Cardiac muscle cell (in vitro differentiated cells and primary cell): ENCODE measurements at regions not wholly inside any gene's neighbourhood (a gene's known extent, or its start where the extent isn't known, plus 50 kb on each side); places are given as distances from the start of the nearest gene placed in this dataset.
A peak's percentile ranks its signal among the peaks of the same experiment; 100 is the strongest.
"Not testable (repeated sequence)": the region's sequence is repeated elsewhere in the genome, so short reads cannot be mapped to it uniquely, and the experiment has no call there.

Experiments used
- DNase-seq, 2 donors: peaks; one replicate each; pipeline versions ENCODE4 v3.0.0 to v3.0.0-alpha.2; 2010 to 2017; ENCODE audit warnings: low read depth in 1 of 2, low spot score in 1 of 2
- H3K27ac ChIP-seq: fragments of 200-600 bp; sonication (generic); 2 replicates; pipeline ENCODE4 v1.5.1; 2016
- H3K27me3 ChIP-seq: fragments of 200-600 bp; sonication (generic); 2 replicates; pipeline ENCODE4 v1.6.0; 2016; ENCODE audit warnings: control low read depth
- H3K36me3 ChIP-seq: fragments of 200-600 bp; sonication (generic); 2 replicates; pipeline ENCODE4 v1.5.1; 2016; ENCODE audit warnings: control low read depth
- H3K4me1 ChIP-seq: fragments of 200-600 bp; sonication (generic); 2 replicates; pipeline ENCODE4 v1.8.1; 2017; ENCODE audit warnings: low read depth, mild to moderate bottlenecking, mixed run types
- H3K4me3 ChIP-seq: fragments of 200-600 bp; sonication (generic); 2 replicates; pipeline ENCODE4 v1.5.1; 2016; ENCODE audit warnings: mild to moderate bottlenecking
- H3K9me3 ChIP-seq: fragments of 200-600 bp; sonication (generic); 2 replicates; pipeline ENCODE4 v1.5.1; 2017; ENCODE audit warnings: low read depth, mild to moderate bottlenecking, control low read depth
- TF ChIP-seq, protein P1 (sequence below): IDR thresholded peaks from 2 replicates; pipeline ENCODE4 v1.5.1; 2012; ENCODE audit warnings: low read depth, mild to moderate bottlenecking, low read length

DNA sequence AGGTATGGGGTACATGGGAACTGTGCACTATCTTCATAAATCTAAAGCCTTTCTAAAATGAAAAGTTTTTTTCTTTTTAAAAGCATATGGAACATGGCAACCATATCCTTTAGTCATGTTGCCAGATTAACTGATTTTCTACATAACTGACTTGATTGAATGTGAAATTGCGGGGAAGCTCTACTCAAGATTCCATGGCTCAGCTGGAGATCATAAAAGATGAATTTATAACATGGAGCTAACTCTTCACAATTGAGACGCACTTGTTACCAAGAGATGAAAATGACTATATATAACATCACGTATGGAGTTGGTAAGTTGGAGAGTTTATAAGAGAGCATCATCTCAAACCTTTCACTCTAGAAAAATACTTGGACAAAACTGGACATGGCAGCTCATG, 190.2 kb upstream of the MYO3A start:
- H3K36me3 ChIP-seq, result no peaks in the 10 kb centered on the region
- H3K9me3 ChIP-seq, result no peaks in the 10 kb centered on the region
- TF ChIP-seq, protein P1, sequence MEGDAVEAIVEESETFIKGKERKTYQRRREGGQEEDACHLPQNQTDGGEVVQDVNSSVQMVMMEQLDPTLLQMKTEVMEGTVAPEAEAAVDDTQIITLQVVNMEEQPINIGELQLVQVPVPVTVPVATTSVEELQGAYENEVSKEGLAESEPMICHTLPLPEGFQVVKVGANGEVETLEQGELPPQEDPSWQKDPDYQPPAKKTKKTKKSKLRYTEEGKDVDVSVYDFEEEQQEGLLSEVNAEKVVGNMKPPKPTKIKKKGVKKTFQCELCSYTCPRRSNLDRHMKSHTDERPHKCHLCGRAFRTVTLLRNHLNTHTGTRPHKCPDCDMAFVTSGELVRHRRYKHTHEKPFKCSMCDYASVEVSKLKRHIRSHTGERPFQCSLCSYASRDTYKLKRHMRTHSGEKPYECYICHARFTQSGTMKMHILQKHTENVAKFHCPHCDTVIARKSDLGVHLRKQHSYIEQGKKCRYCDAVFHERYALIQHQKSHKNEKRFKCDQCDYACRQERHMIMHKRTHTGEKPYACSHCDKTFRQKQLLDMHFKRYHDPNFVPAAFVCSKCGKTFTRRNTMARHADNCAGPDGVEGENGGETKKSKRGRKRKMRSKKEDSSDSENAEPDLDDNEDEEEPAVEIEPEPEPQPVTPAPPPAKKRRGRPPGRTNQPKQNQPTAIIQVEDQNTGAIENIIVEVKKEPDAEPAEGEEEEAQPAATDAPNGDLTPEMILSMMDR, result no peak
- no peak overlapping the region for H3K4me3 ChIP-seq
- no peaks in the 10 kb centered on the region for H3K4me1 ChIP-seq
- no peak overlapping the region for H3K27ac ChIP-seq
- no peaks in the 10 kb centered on the region for H3K27me3 ChIP-seq
- DNase-seq, result no peak

DNA sequence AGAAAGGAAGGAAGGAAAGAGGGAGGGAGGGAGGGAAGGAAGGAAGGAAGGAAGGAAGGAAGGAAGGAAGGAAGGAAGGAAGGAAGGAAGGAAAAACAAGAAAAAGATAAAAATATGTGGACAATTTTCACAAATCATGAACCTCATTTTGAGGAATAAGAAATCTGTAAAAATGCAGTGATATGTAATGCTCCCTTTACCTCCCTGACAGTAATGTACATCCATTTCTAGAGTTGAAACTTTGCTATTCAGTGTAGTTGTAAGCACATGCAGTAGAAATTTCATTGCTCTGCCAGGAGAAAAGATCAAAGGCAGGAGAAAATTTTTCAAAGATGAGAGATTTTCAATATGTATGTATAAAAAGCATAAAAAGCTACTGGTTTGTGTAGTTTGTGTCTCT, 189.5 kb upstream of the MYO3A start:
- TF ChIP-seq, protein P1, result no peak
- Histone ChIP-seq H3K4me1 (no peaks in the 10 kb centered on the region), H3K4me3 (no peak overlapping the region), H3K9me3 (no peaks in the 10 kb centered on the region), H3K27me3 (no peaks in the 10 kb centered on the region), H3K27ac (no peak overlapping the region), H3K36me3 (no peaks in the 10 kb centered on the region)
- DNase-seq, result no peak

DNA sequence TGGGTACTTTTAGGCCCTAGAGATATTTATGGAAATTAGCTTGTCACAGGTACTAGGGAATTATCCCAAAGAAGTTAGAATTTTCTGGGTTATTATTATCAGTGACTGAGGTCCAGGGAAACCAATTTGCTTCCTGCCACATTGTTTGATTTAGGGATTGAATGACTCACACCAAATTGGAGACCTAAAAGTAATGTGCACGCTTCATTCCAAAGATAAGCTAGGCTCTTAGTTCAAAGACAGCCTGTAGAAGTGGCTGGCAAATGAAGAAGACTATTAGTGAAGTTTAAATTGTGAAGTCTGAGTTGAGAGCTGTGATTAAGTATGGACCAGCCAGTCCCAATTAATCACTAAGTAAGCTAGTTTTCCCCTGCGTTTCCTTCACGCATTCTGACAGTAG, 188.1 kb upstream of the MYO3A start:
- no peaks in the 10 kb centered on the region for H3K4me1 ChIP-seq
- H3K27ac ChIP-seq, result no peak overlapping the region
- H3K9me3 ChIP-seq, result no peaks in the 10 kb centered on the region
- peak in 1 of 2 donors; percentile 6 for DNase-seq
- no peaks in the 10 kb centered on the region for H3K27me3 ChIP-seq
- H3K36me3 ChIP-seq, result no peaks in the 10 kb centered on the region
- no peak overlapping the region for H3K4me3 ChIP-seq
- TF ChIP-seq, protein P1, result no peak

DNA sequence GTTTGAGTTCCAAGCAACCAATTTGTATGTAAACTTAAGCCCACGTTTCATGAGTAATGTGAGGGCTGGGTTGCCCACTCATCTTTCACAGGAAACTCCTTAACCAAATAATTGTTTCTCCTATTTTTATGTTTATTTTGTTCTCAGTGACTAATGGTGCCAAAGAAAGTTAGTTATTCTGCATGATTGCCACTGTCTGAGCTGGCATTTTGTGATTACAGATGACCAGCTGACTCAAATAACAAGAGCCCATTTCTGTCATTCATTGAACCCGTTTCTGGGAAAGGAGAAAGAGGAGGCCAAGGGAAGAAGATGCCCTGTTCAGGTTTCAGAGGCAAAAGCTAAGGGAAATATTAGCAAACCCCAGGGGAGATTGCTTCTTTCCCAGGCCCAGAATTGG, 186.9 kb upstream of the MYO3A start:
- no peaks in the 10 kb centered on the region for H3K9me3 ChIP-seq
- no peak overlapping the region for H3K27ac ChIP-seq
- no peaks in the 10 kb centered on the region for H3K27me3 ChIP-seq
- no peaks in the 10 kb centered on the region for H3K36me3 ChIP-seq
- TF ChIP-seq, protein P1, result no peak
- no peaks in the 10 kb centered on the region for H3K4me1 ChIP-seq
- DNase-seq, result no peak
- no peak overlapping the region for H3K4me3 ChIP-seq

DNA sequence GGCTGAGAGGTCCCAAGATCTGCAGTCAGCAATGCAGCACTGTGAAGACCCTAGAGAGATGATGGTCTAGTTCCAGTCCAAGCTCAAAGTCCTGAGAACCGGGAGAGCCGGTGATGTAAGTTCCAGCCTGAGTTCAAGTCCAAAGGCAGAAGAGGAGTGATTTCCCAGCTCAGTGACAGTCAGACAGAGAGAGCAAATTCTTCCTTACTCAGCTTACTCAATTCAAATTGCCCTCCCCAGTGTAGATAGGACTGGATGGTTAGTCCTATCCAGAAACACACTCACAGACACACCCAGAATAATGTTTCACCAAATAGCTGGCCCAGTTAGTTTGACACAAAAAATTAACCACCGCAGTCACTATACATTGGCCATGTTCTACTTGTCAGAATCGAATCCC, 185.5 kb upstream of the MYO3A start:
- TF ChIP-seq, protein P1, result no peak
- H3K36me3 ChIP-seq, result no peaks in the 10 kb centered on the region
- DNase-seq, result no peak
- H3K27ac ChIP-seq, result no peak overlapping the region
- no peak overlapping the region for H3K4me3 ChIP-seq
- H3K27me3 ChIP-seq, result no peaks in the 10 kb centered on the region
- no peaks in the 10 kb centered on the region for H3K4me1 ChIP-seq
- H3K9me3 ChIP-seq, result no peaks in the 10 kb centered on the region

DNA sequence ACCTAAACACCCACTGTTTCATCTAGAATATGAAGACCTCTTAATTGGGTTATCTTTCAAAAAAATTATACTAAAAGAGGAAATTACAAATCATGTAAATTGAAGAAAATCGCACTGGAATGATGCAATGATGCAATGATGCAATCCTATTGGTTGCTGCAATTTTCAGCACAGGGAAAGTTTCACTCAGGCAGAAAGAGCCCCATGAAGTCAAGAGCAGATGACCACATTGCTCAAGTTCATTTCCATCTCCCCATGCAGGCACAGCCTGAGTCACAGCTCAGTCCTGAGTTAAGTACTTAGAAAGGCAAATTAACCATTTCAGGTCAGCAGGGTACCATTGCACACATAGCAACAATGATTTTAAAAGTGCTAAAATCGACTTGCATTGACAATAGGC, 180.3 kb upstream of the MYO3A start:
- Histone ChIP-seq H3K27ac (no peak overlapping the region), H3K4me3 (no peak overlapping the region), H3K4me1 (no peaks in the 10 kb centered on the region), H3K27me3 (no peaks in the 10 kb centered on the region), H3K36me3 (no peaks in the 10 kb centered on the region), H3K9me3 (no peaks in the 10 kb centered on the region)
- TF ChIP-seq, protein P1, result no peak
- peak in 1 of 2 donors; percentile 68 for DNase-seq

DNA sequence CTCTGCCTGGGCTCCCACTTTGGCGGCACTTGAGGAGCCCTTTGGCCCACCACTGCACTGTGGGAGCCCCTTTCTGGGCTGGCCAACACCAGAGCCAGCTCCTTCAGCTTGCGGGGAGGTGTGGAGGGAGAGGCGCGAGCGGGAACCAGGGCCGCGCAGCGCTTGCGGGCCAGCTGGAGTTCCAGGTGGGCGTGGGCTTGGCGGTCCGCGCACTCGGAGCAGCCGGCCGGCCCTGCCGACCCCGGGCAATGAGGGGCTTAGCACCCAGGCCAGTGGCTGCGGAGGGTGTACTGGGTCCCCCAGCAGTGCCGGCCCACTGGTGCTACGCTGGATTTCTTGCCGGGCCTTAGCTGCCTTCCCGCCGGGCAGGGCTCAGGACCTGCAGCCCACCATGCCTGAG, 178.2 kb upstream of the MYO3A start:
- not testable (repeated sequence) for H3K27me3 ChIP-seq, H3K4me1 ChIP-seq

More for the DNA sequence above, 178.2 kb upstream of the MYO3A start:
- not testable (repeated sequence) for H3K4me3 ChIP-seq, H3K9me3 ChIP-seq, DNase-seq, H3K36me3 ChIP-seq, H3K27ac ChIP-seq
